ENCODE measurements at regions not wholly inside any gene's neighbourhood (a gene's known extent, or its start where the extent isn't known, plus 50 kb on each side); places are given as distances from the start of the nearest gene placed in this dataset.

GRCh38 chr2:22301228-22301627, 1083.8 kb upstream of the KLHL29 start:
- TF ChIP-seq ZNF280D (tag by site-specific recombination; IDR thresholded peaks at IDR 0.05) = no peak
- TF ChIP-seq CTCF (tag by site-specific recombination; IDR thresholded peaks at IDR 0.05) = no peak

Data from HEK293 (cell line).